Stomach (tissue), 4 donors: ENCODE measurements at regions not wholly inside any gene's neighbourhood (a gene's known extent, or its start where the extent isn't known, plus 50 kb on each side); places are given as distances from the start of the nearest gene placed in this dataset.

ENCODE experiments used
- CTCF ChIP-seq, 7 experiments: fragments of 450-650 bp in 4 of 7; fragments of 200-600 bp in 3 of 7; sonication (generic) in 3 of 7; IDR thresholded peaks; one replicate each; pipeline ENCODE4 v1.5.1; 2016 to 2019; ENCODE audit warnings: antibody characterized with exemption in 7 of 7, control low read depth in 2 of 7, mild to moderate bottlenecking in 1 of 7
- POLR2AphosphoS5 ChIP-seq, 3 donors: sonication (generic); formaldehyde crosslinking; IDR thresholded peaks; one replicate each; pipeline ENCODE4 v1.6.1; 2016; ENCODE audit warnings: antibody characterized with exemption in 3 of 3

- TF ChIP-seq CTCF (IDR thresholded peaks at IDR 0.05) (no peak), POLR2AphosphoS5 (IDR thresholded peaks at IDR 0.05) (no peak)
Observed at GRCh38 chr2:45127891-45128290, 118.6 kb upstream of the SIX2 start.
